Endothelial cell of umbilical vein (primary cell): ENCODE measurements at regions not wholly inside any gene's neighbourhood (a gene's known extent, or its start where the extent isn't known, plus 50 kb on each side); places are given as distances from the start of the nearest gene placed in this dataset.

Source experiments
- BruUV-seq: library from RNA; stranded (reverse); fragments of 400-500 nt; replicated peaks from 2 replicates; lab custom pipeline; 2021; lab: Mats Ljungman, UMichigan
- CTCF ChIA-PET: fragments of 300-600, 350-600 bp; sonication (Branson Sonifier 250); formaldehyde crosslinking; loops from one replicate; lab custom pipeline; 2021; ENCODE audit warnings: antibody characterized with exemption, inconsistent platforms; lab: Charles Lee
- POLR2A ChIA-PET: fragments of 300-600, 350-600 bp; sonication (Branson Sonifier 250); formaldehyde crosslinking; loops from one replicate; lab custom pipeline; 2021; ENCODE audit warnings: antibody characterized with exemption, inconsistent platforms; lab: Charles Lee
- DNase-seq: peaks from one replicate; pipeline ENCODE4 v3.0.0-alpha.2; 2011; ENCODE audit warnings: low read depth, low spot score
- FAIRE-seq: peaks from 2 replicates; lab custom pipeline; 2011; peaks lifted over from hg19 to GRCh38; lab: Jason Lieb, UNC
- H2AFZ ChIP-seq: 2 replicates; pipeline ENCODE4 v1.6.0; 2012; ENCODE audit warnings: low read depth, low read length, control low read depth, inconsistent platforms
- H3K27ac ChIP-seq: 2 replicates; pipeline ENCODE4 v1.5.1; 2011; ENCODE audit warnings: low read depth, mild to moderate bottlenecking, control low read depth, low read length, moderate library complexity; ENCODE audit not compliant: insufficient read depth
- H3K27me3 ChIP-seq, 2 experiments: 2 replicates each; pipeline versions ENCODE4 v1.6.0 to v1.6.1; 2011; ENCODE audit warnings: low read length in 2 of 2, mixed read lengths in 1 of 2; ENCODE audit not compliant: control insufficient read depth in 2 of 2, insufficient read depth in 2 of 2
- H3K36me3 ChIP-seq, 2 experiments: 2 replicates in 1 of 2; 3 replicates in 1 of 2; pipeline ENCODE4 v1.5.1; 2011; ENCODE audit warnings: low read length in 2 of 2, mild to moderate bottlenecking in 1 of 2, moderate library complexity in 1 of 2; ENCODE audit not compliant: control insufficient read depth in 2 of 2, insufficient read depth in 2 of 2; ENCODE audit errors: extremely low read depth in 1 of 2
- H3K4me1 ChIP-seq: 3 replicates; pipeline ENCODE4 v1.5.1; 2011; ENCODE audit warnings: mild to moderate bottlenecking, low read length; ENCODE audit not compliant: control insufficient read depth, insufficient read depth; ENCODE audit errors: extremely low read depth
- H3K4me2 ChIP-seq: 2 replicates; pipeline ENCODE4 v1.6.1; 2011; ENCODE audit warnings: low read length, control low read depth, mixed read lengths; ENCODE audit not compliant: insufficient read depth
- H3K4me3 ChIP-seq, 3 experiments: fragments of 200-600 bp in 1 of 3; sonication (generic), shearing (Covaris generic) in 1 of 3; replicated peaks in 1 of 3; 2 replicates each; pipeline ENCODE4 v1.5.1; 2011 to 2016; ENCODE audit warnings: control low read depth in 3 of 3, low read length in 3 of 3, mild to moderate bottlenecking in 2 of 3, inconsistent platforms in 1 of 3, low read depth in 1 of 3, moderate library complexity in 1 of 3; ENCODE audit not compliant: insufficient read depth in 1 of 3
- H3K79me2 ChIP-seq: 2 replicates; pipeline ENCODE4 v1.6.0; 2012; ENCODE audit warnings: low read length, inconsistent platforms; ENCODE audit not compliant: control insufficient read depth, insufficient read depth
- H3K9ac ChIP-seq: replicated peaks from 2 replicates; pipeline ENCODE3; 2011; ENCODE audit warnings: low read length, control low read depth; ENCODE audit not compliant: insufficient read depth; ENCODE audit errors: extremely low read depth
- H3K9me1 ChIP-seq: replicated peaks from 3 replicates; pipeline ENCODE4 v1.6.0; 2011; ENCODE audit warnings: mild to moderate bottlenecking, low read length; ENCODE audit not compliant: control insufficient read depth, insufficient read depth; ENCODE audit errors: extremely low read depth
- H3K9me3 ChIP-seq: replicated peaks from 2 replicates; pipeline ENCODE4 v1.5.1; 2012; ENCODE audit warnings: low read length, inconsistent platforms; ENCODE audit not compliant: control insufficient read depth, insufficient read depth
- H4K20me1 ChIP-seq: replicated peaks from 2 replicates; pipeline ENCODE3; 2011; ENCODE audit warnings: mild to moderate bottlenecking, low read length; ENCODE audit not compliant: control insufficient read depth, insufficient read depth; ENCODE audit errors: extremely low read depth
- CTCF ChIP-seq, 2 donors: IDR thresholded peaks; 1 replicate in 1 of 2; 2 replicates in 1 of 2; pipeline ENCODE4 v1.5.1; 2011; ENCODE audit warnings: low read length in 2 of 2, mild to moderate bottlenecking in 2 of 2, moderate library complexity in 2 of 2, control low read depth in 1 of 2, inconsistent platforms in 1 of 2, low read depth in 1 of 2; ENCODE audit not compliant: insufficient read depth in 1 of 2; ENCODE audit errors: extremely low read depth in 1 of 2
- EZH2 ChIP-seq: IDR thresholded peaks from 2 replicates; pipeline ENCODE4 v1.6.1; 2012; ENCODE audit warnings: borderline replicate concordance, low read depth, mild to moderate bottlenecking, moderate library complexity, low read length, inconsistent platforms; ENCODE audit not compliant: severe bottlenecking
- FOS ChIP-seq: IDR thresholded peaks from 2 replicates; pipeline ENCODE4 v1.6.1; 2011; ENCODE audit warnings: mild to moderate bottlenecking, low read length, moderate library complexity, borderline replicate concordance; ENCODE audit not compliant: insufficient read depth
- GATA2 ChIP-seq: IDR thresholded peaks from 2 replicates; pipeline ENCODE4 v1.7.0; 2011; ENCODE audit warnings: low read depth, mild to moderate bottlenecking, moderate library complexity, mixed read lengths, low read length; ENCODE audit not compliant: insufficient read length, insufficient read depth
- JUN ChIP-seq: IDR thresholded peaks from 2 replicates; pipeline ENCODE4 v1.6.1; 2011; ENCODE audit warnings: borderline replicate concordance, low read depth; ENCODE audit not compliant: insufficient read length, insufficient read depth
- MAX ChIP-seq: IDR thresholded peaks from 2 replicates; pipeline ENCODE4 v1.6.1; 2011; ENCODE audit not compliant: insufficient read depth, insufficient read length
- MYC ChIP-seq: IDR thresholded peaks from one replicate; pipeline ENCODE4 v1.6.1; 2011; ENCODE audit warnings: mild to moderate bottlenecking, low read depth, low read length
- POLR2A ChIP-seq: IDR thresholded peaks from 2 replicates; pipeline ENCODE4 v1.6.1; 2012; ENCODE audit warnings: low read depth, mild to moderate bottlenecking, control low read depth, low read length
- POLR2AphosphoS5 ChIP-seq: IDR thresholded peaks from 2 replicates; pipeline ENCODE4 v1.6.1; 2012; ENCODE audit warnings: low read depth, mild to moderate bottlenecking, control low read depth, low read length, moderate library complexity; ENCODE audit not compliant: insufficient read depth
- dilution Hi-C: fragments of 300-500 bp; cut with MboI; formaldehyde crosslinking; loops from one replicate; pipeline ENCODE4 v1.15.0; 2019; ENCODE audit warnings: low sequenced_read_pairs; ENCODE audit not compliant: extremely low pct_ligation_motif_present
- intact Hi-C: fragments of 100-400 bp; cut with micrococcal nuclease; formaldehyde crosslinking; loops from one replicate; pipeline ENCODE4 v1.10.0; 2022

DNA sequence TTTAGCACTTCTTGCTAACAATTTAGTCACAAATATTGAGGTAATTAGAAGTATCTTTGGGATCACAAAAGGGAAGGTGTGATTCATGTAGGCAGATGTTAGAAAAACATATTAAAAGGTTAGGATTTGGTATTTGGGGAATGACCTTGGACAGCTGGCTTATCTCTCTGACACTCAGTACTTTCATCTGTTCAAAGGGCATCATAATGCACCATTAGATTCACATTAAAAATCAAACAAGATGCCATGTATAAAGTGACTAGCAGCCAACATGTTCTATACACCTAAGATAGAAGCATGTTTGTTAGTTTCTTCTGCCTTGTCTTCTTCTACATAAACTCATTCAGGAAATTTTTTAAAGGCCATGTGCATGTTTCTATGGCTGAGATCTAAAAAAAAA, 56.5 kb upstream of the ESRRG start:
- ChIA-PET CTCF (no interaction called here), POLR2A (no interaction called here)
- Histone ChIP-seq H3K4me1 (no peaks in the 10 kb centered on the region), H3K27ac (no peak overlapping the region), H3K79me2 (no peaks in the 10 kb centered on the region), H3K36me3 (no peaks in the 10 kb centered on the region), H3K9ac (no peak overlapping the region), H3K9me3 (peaks cover 2% of the 10 kb centered on the region), H2AFZ (no peak overlapping the region), H4K20me1 (no peaks in the 10 kb centered on the region), H3K27me3 (no peaks in the 10 kb centered on the region), H3K4me2 (no peak overlapping the region), H3K9me1 (no peaks in the 10 kb centered on the region), H3K4me3 (no peak overlapping the region)
- dilution Hi-C loops (no loop called here), intact Hi-C loops (no loop called here)
- no TSS peak for BruUV-seq
- DNase-seq (no peak), FAIRE-seq (no peak)
- TF ChIP-seq FOS (no peak), EZH2 (no peak), POLR2A (no peak), JUN (no peak), MAX (no peak), CTCF (IDR thresholded peaks at IDR 0.05; ENCODE audit: extremely low read depth in 1 of 2, insufficient read depth in 1 of 2, low read depth in 1 of 2, low read length in 2 of 2) (no peak), POLR2AphosphoS5 (no peak), MYC (no peak), GATA2 (no peak)
